Left ventricle myocardium inferior (tissue), 1 donor: ENCODE measurements at regions not wholly inside any gene's neighbourhood (a gene's known extent, or its start where the extent isn't known, plus 50 kb on each side); places are given as distances from the start of the nearest gene placed in this dataset.

Experiments
- DNase-seq: peaks from one replicate; pipeline ENCODE4 v3.0.0-alpha.2; 2020
- H3K27ac ChIP-seq: fragments of 200-600 bp; replicated peaks from 2 replicates; pipeline ENCODE4 v1.8.0; 2021
- H3K27me3 ChIP-seq: fragments of 200-600 bp; 2 replicates; pipeline ENCODE4 v1.8.0; 2021; ENCODE audit warnings: low read depth
- H3K36me3 ChIP-seq: fragments of 200-600 bp; 2 replicates; pipeline ENCODE4 v1.8.0; 2021
- H3K4me1 ChIP-seq: fragments of 200-600 bp; 2 replicates; pipeline ENCODE4 v1.8.0; 2021
- H3K4me3 ChIP-seq: fragments of 200-600 bp; 2 replicates; pipeline ENCODE4 v1.8.0; 2021; ENCODE audit warnings: mild to moderate bottlenecking, moderate library complexity
- H3K9me3 ChIP-seq: fragments of 200-600 bp; replicated peaks from 2 replicates; pipeline ENCODE4 v1.8.0; 2021
- intact Hi-C: fragments of 100-400 bp; cut with micrococcal nuclease; formaldehyde crosslinking; loops from one replicate; pipeline ENCODE4 v1.11.0; 2022
- TF ChIP-seq, protein P1 (sequence below): fragments of 200-600 bp; IDR thresholded peaks from 2 replicates; pipeline ENCODE4 v1.8.0; 2021; ENCODE audit warnings: antibody characterized with exemption, mild to moderate bottlenecking, borderline replicate concordance
- donor health status: DM: no; HTN: yes; CAD: no; lungs with severe emphysema.

DNA sequence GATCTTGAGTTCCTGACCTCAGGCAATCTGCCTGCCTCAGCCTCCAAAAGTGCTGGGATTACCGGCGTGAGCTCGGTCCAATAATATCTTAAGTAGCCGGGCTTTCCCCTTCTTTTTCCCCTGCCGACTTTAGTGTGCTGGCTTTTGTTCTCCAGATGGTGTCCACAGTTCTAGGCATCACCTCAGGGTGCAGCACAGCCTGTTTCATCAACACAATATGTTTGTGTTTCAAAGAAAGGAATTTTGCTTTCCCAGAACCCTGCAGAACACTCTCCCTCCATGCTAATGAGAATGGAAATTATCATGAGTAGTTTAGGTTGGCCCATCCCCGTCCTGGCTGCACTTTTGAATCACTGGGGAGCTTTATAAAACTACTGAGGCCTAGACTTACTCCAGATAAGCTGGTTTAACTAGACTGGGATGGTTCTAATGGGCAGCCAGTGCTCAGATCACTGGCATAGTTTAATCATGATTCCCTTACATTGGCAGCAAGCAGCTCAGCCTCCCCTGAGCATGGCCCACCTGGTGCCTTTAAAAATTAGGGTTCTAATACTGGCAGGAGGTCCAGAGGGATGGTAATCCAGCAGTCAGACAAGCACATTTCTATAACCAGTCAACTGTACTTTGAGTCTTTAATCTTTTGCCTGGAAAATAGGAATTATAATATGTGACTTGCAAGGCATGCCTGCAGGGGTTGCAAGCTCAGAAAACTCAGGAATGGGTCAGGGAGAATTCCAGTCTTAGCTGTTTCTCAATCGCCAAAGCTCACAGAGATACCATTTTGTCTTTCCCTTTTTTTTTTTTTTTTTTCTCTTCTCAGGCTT is 127.6 kb upstream of the RASGRP1 start:
- Histone ChIP-seq H3K4me1 (peaks cover 8% of the 10 kb centered on the region), H3K4me3 (no peak overlapping the region), H3K27ac (no peak overlapping the region), H3K9me3 (no peaks in the 10 kb centered on the region), H3K36me3 (no peaks in the 10 kb centered on the region), H3K27me3 (no peaks in the 10 kb centered on the region)
- TF ChIP-seq, protein P1, sequence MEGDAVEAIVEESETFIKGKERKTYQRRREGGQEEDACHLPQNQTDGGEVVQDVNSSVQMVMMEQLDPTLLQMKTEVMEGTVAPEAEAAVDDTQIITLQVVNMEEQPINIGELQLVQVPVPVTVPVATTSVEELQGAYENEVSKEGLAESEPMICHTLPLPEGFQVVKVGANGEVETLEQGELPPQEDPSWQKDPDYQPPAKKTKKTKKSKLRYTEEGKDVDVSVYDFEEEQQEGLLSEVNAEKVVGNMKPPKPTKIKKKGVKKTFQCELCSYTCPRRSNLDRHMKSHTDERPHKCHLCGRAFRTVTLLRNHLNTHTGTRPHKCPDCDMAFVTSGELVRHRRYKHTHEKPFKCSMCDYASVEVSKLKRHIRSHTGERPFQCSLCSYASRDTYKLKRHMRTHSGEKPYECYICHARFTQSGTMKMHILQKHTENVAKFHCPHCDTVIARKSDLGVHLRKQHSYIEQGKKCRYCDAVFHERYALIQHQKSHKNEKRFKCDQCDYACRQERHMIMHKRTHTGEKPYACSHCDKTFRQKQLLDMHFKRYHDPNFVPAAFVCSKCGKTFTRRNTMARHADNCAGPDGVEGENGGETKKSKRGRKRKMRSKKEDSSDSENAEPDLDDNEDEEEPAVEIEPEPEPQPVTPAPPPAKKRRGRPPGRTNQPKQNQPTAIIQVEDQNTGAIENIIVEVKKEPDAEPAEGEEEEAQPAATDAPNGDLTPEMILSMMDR: no peak
- intact Hi-C loops: loop anchor here (10.0 kb wide), 1 partner anchor 697 kb away; no protein-coding TSS in a partner anchor
- no peak for DNase-seq

DNA sequence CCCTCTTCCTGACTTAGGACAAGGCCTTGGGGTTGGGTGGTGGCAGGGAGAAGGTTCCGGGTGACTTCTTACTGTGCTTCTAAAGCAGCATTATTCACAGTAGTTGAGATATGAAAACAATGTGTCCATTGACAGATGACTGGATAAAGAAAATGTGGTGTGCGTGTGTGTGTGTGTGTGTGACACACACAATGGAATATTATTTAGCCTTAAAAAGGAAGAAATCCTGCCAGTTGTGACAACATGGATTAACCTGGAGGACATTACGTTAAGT is 128.1 kb upstream of the RASGRP1 start:
- intact Hi-C loops: loop anchor here (10.0 kb wide), 1 partner anchor 698 kb away; no protein-coding TSS in a partner anchor
- DNase-seq: no peak
- Histone ChIP-seq H3K4me3 (no peak overlapping the region), H3K4me1 (peaks cover 8% of the 10 kb centered on the region), H3K27me3 (no peaks in the 10 kb centered on the region), H3K9me3 (no peaks in the 10 kb centered on the region), H3K36me3 (no peaks in the 10 kb centered on the region), H3K27ac (no peak overlapping the region)
- TF ChIP-seq, protein P1: no peak

DNA sequence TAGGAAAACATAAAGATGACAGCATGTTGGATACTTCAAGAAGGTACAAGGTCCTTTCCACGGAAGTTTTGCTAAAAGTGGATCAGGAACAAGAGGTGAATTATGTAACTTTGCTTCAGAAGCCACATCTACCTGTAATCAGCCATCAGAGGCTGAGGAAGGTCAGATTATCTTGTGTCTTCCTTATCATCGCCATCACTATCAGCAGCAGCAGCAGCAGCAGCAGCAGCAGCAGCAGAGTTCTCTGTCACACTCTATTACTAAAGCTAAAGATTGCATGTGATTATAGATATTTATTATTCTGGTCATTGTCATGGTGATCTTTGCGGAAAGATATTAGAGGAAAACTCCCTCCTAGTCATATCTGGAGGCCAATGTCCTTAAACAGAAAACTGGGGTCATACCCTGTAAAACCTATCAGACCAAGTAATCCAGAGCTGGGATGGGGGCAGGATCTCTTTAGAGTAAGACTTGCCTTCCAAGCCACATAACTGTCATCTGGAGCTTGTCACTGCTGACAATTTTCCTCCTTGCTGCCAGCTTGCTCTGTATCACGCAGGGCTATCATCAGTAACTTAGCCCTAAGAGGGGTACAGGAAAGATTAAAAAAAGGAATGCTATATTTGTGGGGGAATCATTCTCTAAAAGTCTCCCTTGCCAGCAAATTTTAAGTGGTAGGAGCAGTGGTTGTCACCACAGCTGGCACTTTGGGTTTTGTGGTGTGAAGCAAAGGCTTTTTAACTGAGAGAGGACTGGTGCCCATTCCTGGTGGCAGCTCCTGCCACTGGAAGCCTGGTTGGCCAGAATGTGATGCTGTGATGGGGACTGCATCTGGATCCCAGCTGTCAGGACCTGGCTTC is 130.9 kb upstream of the RASGRP1 start:
- Histone ChIP-seq H3K27ac (no peak overlapping the region), H3K36me3 (no peaks in the 10 kb centered on the region), H3K27me3 (no peaks in the 10 kb centered on the region), H3K4me1 (peaks cover 8% of the 10 kb centered on the region), H3K9me3 (no peaks in the 10 kb centered on the region), H3K4me3 (no peak overlapping the region)
- DNase-seq: no peak
- intact Hi-C loops: loop anchor here (10.0 kb wide), 1 partner anchor 701 kb away; no protein-coding TSS in a partner anchor
- TF ChIP-seq, protein P1: no peak

DNA sequence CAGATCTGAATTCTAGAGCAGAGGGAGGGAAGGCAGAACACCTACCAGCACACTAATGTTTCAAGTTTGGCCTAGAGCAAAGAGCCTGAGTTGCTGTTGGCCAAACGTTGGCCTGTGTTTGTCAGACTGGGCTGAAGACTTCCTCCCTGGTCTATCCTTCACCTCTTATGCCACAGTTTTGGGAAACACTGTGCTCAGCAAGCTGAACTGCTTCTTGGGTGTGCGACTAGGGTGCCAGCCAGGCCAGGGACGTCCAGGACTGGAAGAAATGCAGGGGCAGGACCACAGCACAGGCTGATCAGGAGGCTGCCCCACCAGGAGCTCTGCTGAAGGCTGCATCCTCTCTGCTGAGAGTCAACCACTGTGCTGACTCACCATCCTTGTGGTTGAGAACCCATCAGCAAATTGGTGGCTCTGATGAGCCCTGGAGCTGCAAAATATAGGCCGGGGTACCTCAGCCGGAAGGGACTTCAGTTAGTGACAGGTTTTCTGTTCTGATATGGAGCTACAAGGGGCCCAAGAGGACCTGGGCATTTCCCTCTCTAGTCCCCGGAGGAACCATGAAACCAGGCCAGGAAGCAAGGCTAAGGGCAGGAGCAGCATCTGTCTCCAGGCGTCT is 131.6 kb upstream of the RASGRP1 start:
- Histone ChIP-seq H3K36me3 (no peaks in the 10 kb centered on the region), H3K9me3 (no peaks in the 10 kb centered on the region), H3K27me3 (no peaks in the 10 kb centered on the region), H3K4me1 (peaks cover 8% of the 10 kb centered on the region), H3K27ac (no peak overlapping the region), H3K4me3 (no peak overlapping the region)
- intact Hi-C loops: loop anchor here (10.0 kb wide), 1 partner anchor 701 kb away; no protein-coding TSS in a partner anchor
- TF ChIP-seq, protein P1: no peak
- DNase-seq: no peak

DNA sequence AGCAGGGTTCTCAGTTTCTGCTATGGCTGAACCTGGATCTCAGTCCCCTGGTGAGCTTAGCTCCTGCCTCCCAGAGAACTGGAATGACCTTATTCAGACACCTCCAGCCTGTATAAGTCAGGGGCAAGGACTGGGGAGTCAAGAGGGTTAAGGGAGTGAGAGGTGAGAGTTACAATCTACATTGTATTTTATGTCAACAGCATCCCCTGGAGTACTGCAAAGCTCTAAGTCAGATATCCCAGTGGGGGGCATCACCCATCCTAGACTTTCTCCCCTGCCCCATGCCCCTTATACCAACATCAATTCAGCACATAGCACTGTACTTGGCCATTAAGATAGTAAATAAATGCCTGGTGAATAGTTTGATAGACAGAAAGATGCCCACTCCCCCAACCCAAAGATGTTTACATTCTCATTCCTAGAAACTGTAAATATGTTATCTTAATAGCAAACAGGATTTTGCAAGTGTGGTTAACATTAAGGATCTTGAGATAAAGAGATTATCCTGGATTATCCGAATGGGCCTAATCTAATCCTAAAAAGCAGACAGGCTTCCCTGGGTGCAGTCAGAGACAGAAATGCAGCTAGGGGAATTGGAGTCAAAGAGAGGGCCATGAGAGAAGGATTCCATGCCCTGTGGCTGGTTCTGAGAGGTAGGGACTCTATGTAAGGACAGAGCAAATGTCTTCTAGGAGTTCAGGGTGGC is 132.3 kb upstream of the RASGRP1 start:
- no peaks in the 10 kb centered on the region for H3K27me3 ChIP-seq
- no peaks in the 10 kb centered on the region for H3K9me3 ChIP-seq
- TF ChIP-seq, protein P1: no peak
- DNase-seq: no peak
- intact Hi-C loops: loop anchor here (10.0 kb wide), 1 partner anchor 702 kb away; no protein-coding TSS in a partner anchor
- peaks cover 8% of the 10 kb centered on the region for H3K4me1 ChIP-seq
- H3K4me3 ChIP-seq: no peak overlapping the region
- no peaks in the 10 kb centered on the region for H3K36me3 ChIP-seq
- no peak overlapping the region for H3K27ac ChIP-seq
